ENCODE measurements at regions not wholly inside any gene's neighbourhood (a gene's known extent, or its start where the extent isn't known, plus 50 kb on each side); places are given as distances from the start of the nearest gene placed in this dataset.
"Not testable (repeated sequence)": the region's sequence is repeated elsewhere in the genome, so short reads cannot be mapped to it uniquely, and the experiment has no call there.

DNA sequence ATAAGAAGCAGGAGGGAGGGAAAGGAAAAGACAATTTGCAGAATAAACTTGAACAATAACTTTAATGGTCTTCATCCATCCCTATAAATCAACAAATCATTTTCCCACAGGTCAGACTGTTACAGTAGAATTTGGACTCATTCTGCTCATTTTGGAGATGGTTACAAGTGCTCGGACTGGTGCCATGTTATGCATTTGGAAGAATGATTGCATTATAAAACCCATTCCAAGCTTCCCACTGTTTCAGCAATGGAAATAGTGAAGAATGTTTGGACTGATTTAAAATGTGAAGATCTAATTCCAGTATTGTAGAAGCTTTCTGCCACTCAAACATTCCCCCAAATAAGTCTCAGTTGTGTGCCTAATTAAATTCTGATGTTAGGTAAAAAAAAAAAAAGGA is 99.7 kb upstream of the ZEB1 start:
- intact Hi-C loops (cut with micrococcal nuclease), result no loop called here
- BruUV-seq (replicated peaks), result no TSS peak
- no peaks in the 10 kb centered on the region for H3K4me1 ChIP-seq (ENCODE audit: insufficient read depth, low read length)
- no peak overlapping the region for H3K27ac ChIP-seq (ENCODE audit: low read length)
- H3K9ac ChIP-seq (ENCODE audit: low read length), result no peak overlapping the region
- no peak overlapping the region for H2AFZ ChIP-seq (ENCODE audit: low read length)
- ChIA-PET POLR2A (ENCODE audit: unreplicated experiment) (interaction anchor here (0.6 kb wide), 1 partner anchor 187 kb away, joined by 3 read pairs; no protein-coding TSS in a partner anchor), CTCF (interaction anchor here (0.6 kb wide), 1 partner anchor 241 kb away, joined by 5 read pairs; no protein-coding TSS in a partner anchor)
- no peaks in the 10 kb centered on the region for H4K20me1 ChIP-seq (ENCODE audit: low read length)
- no peaks in the 10 kb centered on the region for H3F3A ChIP-seq (ENCODE audit: low read length, unreplicated experiment)
- TF ChIP-seq, protein P1, sequence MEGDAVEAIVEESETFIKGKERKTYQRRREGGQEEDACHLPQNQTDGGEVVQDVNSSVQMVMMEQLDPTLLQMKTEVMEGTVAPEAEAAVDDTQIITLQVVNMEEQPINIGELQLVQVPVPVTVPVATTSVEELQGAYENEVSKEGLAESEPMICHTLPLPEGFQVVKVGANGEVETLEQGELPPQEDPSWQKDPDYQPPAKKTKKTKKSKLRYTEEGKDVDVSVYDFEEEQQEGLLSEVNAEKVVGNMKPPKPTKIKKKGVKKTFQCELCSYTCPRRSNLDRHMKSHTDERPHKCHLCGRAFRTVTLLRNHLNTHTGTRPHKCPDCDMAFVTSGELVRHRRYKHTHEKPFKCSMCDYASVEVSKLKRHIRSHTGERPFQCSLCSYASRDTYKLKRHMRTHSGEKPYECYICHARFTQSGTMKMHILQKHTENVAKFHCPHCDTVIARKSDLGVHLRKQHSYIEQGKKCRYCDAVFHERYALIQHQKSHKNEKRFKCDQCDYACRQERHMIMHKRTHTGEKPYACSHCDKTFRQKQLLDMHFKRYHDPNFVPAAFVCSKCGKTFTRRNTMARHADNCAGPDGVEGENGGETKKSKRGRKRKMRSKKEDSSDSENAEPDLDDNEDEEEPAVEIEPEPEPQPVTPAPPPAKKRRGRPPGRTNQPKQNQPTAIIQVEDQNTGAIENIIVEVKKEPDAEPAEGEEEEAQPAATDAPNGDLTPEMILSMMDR (conservative IDR thresholded peaks at IDR 0.05; ENCODE audit: low read depth, low read length), result no peak
- TF ChIP-seq EZH2 (IDR thresholded peaks at IDR 0.05; ENCODE audit: low read length, unreplicated experiment) (no peak), EZH2phosphoT487 (IDR thresholded peaks at IDR 0.05; ENCODE audit: borderline replicate concordance, low read length) (no peak)
- H3K79me2 ChIP-seq (ENCODE audit: low read length), result no peaks in the 10 kb centered on the region
- no peak overlapping the region for H3K4me2 ChIP-seq (ENCODE audit: low read length)
- no peaks in the 10 kb centered on the region for H3K36me3 ChIP-seq (ENCODE audit: low read depth, low read length)
- no peak for ATAC-seq
- no peaks in the 10 kb centered on the region for H3K9me2 ChIP-seq (replicated peaks; ENCODE audit: low read length)
- no peak overlapping the region for H3K4me3 ChIP-seq (ENCODE audit: low read length)
- H3K27me3 ChIP-seq (ENCODE audit: low read length), result no peaks in the 10 kb centered on the region
- H3K9me3 ChIP-seq (ENCODE audit: low read length), result no peaks in the 10 kb centered on the region
- DNase-seq, result no peak

DNA sequence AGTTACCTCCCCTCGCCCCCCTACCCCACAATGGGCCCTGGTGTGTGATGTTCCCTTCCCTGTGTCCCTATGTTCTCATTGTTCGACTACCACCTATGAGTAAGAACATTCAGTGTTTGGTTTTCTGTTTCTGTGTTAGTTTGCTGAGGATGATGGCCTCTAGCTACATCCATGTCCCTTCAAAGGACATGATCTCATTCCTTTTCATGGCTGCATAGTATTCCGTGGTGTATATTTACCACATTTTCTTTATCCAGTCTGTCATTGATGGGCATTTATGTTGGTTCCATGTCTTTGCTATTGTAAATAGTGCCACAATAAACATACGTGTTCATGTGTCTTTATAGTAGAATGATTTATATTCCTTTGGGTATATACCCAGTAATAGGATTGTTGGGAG is 90.2 kb upstream of the ZEB1 start:
- H3K9me3 ChIP-seq (ENCODE audit: low read length); H3K4me1 ChIP-seq (ENCODE audit: insufficient read depth, low read length); H2AFZ ChIP-seq (ENCODE audit: low read length); H3K9ac ChIP-seq (ENCODE audit: low read length); H4K20me1 ChIP-seq (ENCODE audit: low read length); H3F3A ChIP-seq (ENCODE audit: low read length, unreplicated experiment); ATAC-seq; H3K36me3 ChIP-seq (ENCODE audit: low read depth, low read length); H3K79me2 ChIP-seq (ENCODE audit: low read length); POLR2A ChIA-PET (ENCODE audit: unreplicated experiment); H3K27ac ChIP-seq (ENCODE audit: low read length); intact Hi-C loops (cut with micrococcal nuclease); H3K27me3 ChIP-seq (ENCODE audit: low read length); H3K4me2 ChIP-seq (ENCODE audit: low read length); CTCF ChIA-PET; DNase-seq; H3K4me3 ChIP-seq (ENCODE audit: low read length); BruUV-seq (replicated peaks); H3K9me2 ChIP-seq (replicated peaks; ENCODE audit: low read length): not testable (repeated sequence)

DNA sequence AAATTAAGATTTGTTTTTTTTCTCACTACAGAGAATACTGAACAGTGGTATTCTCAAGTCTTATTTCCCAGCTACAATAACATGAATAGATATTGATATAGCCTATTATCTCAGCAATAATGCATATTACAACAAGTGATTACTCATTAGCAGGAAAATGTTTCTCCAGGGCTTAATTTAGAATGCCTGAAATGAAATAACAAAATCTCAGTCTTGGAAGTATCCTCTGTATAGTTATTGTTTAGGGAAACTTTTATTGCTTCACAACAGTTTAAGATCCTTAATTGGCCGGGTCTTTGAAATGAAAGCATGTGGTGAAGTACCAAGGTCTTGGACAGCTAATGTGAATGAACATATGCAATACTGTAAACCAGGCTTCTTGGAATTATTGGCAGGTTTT is 79.1 kb upstream of the ZEB1 start:
- POLR2A ChIA-PET (ENCODE audit: unreplicated experiment), result no interaction called here
- Histone ChIP-seq H3F3A (ENCODE audit: low read length, unreplicated experiment) (no peaks in the 10 kb centered on the region), H3K4me2 (ENCODE audit: low read length) (no peak overlapping the region), H4K20me1 (ENCODE audit: low read length) (no peaks in the 10 kb centered on the region), H3K9me2 (replicated peaks; ENCODE audit: low read length) (no peaks in the 10 kb centered on the region), H3K79me2 (ENCODE audit: low read length) (no peaks in the 10 kb centered on the region), H3K27me3 (ENCODE audit: low read length) (no peaks in the 10 kb centered on the region), H3K36me3 (ENCODE audit: low read depth, low read length) (no peaks in the 10 kb centered on the region), H3K9ac (ENCODE audit: low read length) (no peak overlapping the region), H3K4me3 (ENCODE audit: low read length) (no peak overlapping the region), H3K27ac (ENCODE audit: low read length) (no peak overlapping the region), H3K9me3 (ENCODE audit: low read length) (no peaks in the 10 kb centered on the region), H3K4me1 (ENCODE audit: insufficient read depth, low read length) (peaks cover 15% of the 10 kb centered on the region), H2AFZ (ENCODE audit: low read length) (no peak overlapping the region)
- BruUV-seq (replicated peaks), result no TSS peak
- DNase-seq, result no peak
- intact Hi-C loops (cut with micrococcal nuclease), result no loop called here
- CTCF ChIA-PET, result no interaction called here
- TF ChIP-seq EZH2 (IDR thresholded peaks at IDR 0.05; ENCODE audit: low read length, unreplicated experiment) (no peak), EZH2phosphoT487 (IDR thresholded peaks at IDR 0.05; ENCODE audit: borderline replicate concordance, low read length) (no peak)
- TF ChIP-seq, protein P1 (conservative IDR thresholded peaks at IDR 0.05; ENCODE audit: low read depth, low read length), result no peak
- ATAC-seq, result no peak

Measured in PC-3 (cell line).